HG02870 (cell line): ENCODE measurements at regions not wholly inside any gene's neighbourhood (a gene's known extent, or its start where the extent isn't known, plus 50 kb on each side); places are given as distances from the start of the nearest gene placed in this dataset.
"Not testable (repeated sequence)": the region's sequence is repeated elsewhere in the genome, so short reads cannot be mapped to it uniquely, and the experiment has no call there.

Experiments used
- ATAC-seq: cut with Tn5 transposase; IDR thresholded peaks from one replicate; pipeline ENCODE4 v1.9.1; 2021; ENCODE audit warnings: mild to moderate bottlenecking, moderate library complexity; ENCODE audit not compliant: unreplicated experiment

DNA sequence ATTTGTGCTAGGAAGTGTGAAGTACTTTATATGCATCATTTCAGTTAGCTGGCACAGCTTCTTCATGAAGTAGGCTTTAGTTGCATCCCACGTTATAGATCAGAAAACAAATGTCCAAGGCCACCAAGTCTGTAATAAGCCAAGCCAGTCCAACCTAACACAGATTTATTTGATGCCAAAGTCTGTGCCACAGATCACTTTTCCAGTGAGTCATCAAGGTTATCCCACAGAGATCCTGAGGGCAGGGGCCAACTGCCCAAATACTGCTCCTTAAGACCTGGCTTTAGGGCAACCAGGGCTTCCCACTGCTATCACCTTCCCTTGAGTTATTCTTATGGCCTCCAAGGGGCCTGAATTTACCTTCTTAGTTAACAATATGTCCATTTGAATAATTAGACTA is 1340.4 kb downstream of the XPNPEP1 start:
- ATAC-seq = no peak

DNA sequence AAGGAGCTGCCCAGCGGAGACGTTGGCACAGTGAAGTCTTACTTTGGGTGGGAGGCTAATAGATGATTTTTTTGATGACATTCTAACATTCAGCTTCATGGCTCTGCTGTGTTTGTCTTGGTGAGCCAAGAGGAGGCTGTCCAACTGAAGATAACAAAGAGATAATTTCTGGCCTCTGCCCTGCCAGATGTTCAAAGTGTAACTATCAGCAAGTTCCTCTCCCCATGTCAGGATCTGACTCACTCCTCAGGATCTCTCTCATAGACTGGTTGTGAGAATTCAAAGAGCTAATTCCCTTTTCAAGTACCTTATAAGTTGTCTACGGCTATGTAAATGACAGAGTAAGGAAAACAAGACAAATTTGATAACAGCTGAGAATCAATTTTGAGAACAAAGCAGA is 1340.9 kb downstream of the XPNPEP1 start:
- no peak for ATAC-seq

DNA sequence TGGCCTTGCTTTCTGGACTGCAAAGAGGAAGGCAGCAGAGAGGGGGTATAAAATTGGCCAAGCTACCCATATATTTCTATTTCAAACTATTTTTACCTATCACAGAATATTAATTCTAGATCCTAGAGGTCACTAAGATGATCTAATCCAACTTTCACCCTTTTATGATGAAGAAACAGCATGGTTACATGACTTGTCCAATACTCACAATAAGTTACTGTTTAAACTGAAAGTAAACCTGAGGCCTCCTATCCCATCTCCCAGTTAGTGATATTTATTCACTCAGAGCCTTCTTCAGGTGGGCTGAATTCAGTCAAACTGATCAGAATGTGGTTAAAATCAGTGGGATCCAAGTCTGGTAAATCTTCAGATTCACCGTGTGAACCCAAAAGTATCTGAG is 1345.1 kb downstream of the XPNPEP1 start:
- no peak for ATAC-seq

- ATAC-seq = no peak
Measured at GRCh38 chr10:108574233-108574632, 1349.1 kb downstream of the XPNPEP1 start.

- no peak for ATAC-seq
Measured at GRCh38 chr10:108568824-108569223, 1354.5 kb downstream of the XPNPEP1 start.

DNA sequence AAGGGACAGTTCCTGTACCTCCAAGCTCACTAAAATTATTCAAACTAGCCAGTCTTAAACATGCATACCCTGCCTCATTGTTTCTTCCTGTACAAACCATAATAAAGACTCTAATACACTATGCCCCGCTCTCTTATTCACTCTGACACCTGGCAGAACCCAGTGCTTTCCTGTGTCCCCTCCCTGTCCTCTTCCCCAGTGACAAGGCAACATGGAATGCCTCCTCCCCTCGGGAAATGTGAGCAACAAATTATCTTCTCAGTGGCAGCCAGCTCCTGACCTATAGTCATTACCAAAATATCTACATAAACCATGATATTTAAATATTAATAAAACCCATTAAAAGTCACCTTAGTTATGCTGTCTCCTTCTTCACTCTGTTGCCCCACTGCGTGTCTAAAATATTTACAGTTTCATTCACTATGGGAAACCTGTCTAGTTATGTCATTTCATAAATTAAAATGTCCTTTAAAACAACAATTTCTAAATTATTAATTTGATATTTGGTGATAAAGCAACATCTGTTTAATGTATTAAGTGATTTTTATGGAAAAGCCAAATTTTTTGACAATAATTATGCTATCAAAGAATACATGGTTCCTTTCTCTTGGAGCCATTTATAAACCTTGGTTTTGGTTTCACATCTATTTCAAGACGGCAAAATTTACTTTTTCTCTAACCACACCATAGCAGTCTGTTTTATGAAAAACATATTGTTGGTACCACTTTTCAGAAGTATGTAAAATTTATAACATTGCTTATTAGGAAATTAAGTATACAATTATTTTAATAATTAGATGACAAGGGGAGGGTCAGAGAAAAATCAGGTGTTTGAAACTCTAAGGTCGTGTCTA is 1355.2 kb downstream of the XPNPEP1 start:
- ATAC-seq = peak; percentile 64

GRCh38 chr10:108566316-108567107 is 1356.8 kb downstream of the XPNPEP1 start:
- ATAC-seq = no peak

DNA sequence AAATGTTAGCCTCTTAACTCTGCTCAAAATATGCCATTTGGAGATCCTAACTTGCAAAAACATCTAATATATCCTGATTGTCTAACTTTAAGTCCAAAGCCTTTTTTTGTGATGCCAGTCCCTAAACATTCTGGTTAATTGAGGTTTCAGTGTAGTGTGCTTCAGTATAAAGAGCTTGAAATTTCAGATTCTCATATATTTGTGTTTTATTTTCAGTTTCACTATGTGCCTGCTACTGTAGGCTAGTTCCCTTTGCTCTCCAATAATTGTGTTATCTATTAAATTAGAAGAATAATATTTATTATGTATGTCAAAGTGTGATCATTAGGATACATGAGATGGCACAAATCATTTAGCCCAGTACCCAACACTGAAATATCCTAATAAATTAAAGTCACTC is 1361.2 kb downstream of the XPNPEP1 start:
- ATAC-seq = no peak

DNA sequence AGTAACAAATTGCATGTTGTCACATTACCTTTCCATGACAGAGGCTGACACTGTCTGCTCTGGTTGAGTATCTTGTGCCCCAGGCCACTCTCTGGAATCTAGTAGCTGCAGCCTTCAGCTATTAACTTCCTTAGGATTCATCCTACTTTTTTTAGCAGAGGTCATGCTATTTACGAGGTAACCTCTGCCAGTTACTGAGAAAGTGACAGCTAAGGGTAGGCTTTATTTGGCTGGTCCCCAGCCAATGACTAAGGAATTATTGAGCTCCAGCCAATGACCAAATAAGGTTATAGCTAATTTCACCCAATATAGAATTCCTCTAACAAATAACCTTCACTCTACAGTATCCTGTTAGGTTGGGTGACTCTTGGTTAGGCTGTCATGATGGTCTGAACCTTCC is 1361.7 kb downstream of the XPNPEP1 start:
- ATAC-seq = no peak

- ATAC-seq = no peak
Measured at GRCh38 chr10:108560488-108560887, 1362.8 kb downstream of the XPNPEP1 start.

GRCh38 chr10:108556186-108556585 is 1367.1 kb downstream of the XPNPEP1 start:
- no peak for ATAC-seq

- peak; percentile 79 for ATAC-seq
Measured at GRCh38 chr10:108545921-108546320, 1377.4 kb downstream of the XPNPEP1 start.

- ATAC-seq = peak; percentile 73
Measured at GRCh38 chr10:108544500-108545120, 1378.7 kb downstream of the XPNPEP1 start.

- not testable (repeated sequence) for ATAC-seq
Measured at GRCh38 chr10:108533551-108533950, 1369.0 kb upstream of the SORCS1 start.

GRCh38 chr10:108523016-108523800 is 1358.7 kb upstream of the SORCS1 start:
- no peak for ATAC-seq

DNA sequence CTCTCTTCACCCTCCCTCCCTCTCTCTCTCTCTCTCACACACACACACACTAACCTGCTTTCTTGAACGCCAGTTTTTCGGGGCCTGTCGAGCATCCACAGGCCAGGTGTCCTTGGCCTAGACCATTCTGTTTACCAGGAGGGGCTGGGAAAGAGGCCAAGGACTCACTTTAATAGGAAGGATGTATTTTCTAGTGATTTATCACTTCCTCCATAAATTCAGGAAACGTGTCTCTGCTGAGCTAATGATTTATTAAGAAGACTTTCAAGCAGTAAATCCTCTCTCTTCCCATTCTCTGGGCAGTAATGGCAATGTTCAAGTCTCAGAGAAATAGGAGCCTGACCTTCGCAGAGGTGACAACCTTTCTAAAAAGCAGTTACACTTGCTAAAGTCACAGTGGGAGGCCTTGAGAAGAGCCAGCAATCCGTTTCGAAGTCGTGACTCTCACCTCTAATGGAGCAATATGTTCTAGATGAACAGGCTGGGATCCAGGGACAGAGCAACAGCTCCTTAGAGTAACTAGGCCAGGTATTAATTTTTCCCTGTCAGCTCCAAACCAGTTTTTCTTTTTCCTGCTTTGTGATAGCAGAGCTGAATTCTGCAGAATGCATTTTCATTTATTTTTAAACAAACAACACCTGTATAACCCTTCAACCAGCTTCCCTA is 1357.5 kb upstream of the SORCS1 start:
- no peak for ATAC-seq

DNA sequence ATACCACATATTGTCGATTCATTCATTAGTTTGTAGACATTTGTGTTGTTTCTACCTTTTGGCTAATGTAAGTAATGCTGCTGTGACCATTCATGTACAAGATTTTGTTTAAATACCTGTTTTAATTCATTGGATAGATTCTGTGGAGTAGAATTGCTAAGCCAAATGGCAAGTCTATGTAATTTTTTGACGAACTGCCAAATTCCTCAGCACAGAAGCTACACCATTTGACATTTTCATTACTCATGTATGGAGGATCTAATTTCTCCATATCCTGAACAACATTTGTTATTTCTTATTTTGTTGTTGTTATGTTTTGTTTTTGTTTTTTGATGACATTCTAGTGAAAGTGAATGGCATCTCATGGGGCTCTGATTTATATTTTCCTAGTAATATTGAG is 1351.3 kb upstream of the SORCS1 start:
- ATAC-seq = no peak

GRCh38 chr10:108500396-108500795 is 1335.9 kb upstream of the SORCS1 start:
- no peak for ATAC-seq

GRCh38 chr10:108496106-108496505 is 1331.6 kb upstream of the SORCS1 start:
- ATAC-seq = no peak

DNA sequence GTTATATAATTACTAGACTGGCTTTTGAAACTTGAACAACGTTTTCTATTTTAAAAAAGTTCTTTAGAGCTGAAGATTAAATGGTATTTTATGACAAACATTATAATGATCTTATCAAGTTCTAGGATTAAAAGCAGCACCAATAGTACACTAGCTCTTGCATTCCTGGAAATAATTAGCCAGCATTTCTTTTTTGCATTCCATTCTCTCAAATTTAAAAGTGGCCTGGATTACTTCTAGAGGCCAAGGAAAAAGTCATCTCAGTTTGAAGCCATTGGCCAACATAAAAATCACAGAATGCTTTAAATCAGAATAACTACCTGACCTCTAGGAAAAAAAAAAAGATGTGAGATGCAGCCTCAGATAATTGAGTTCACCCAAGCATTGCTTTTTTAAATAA is 1326.4 kb upstream of the SORCS1 start:
- no peak for ATAC-seq
